GM18858 (cell line): ENCODE measurements at regions not wholly inside any gene's neighbourhood (a gene's known extent, or its start where the extent isn't known, plus 50 kb on each side); places are given as distances from the start of the nearest gene placed in this dataset.
"Not testable (repeated sequence)": the region's sequence is repeated elsewhere in the genome, so short reads cannot be mapped to it uniquely, and the experiment has no call there.

Experiments used
- ATAC-seq: cut with Tn5 transposase; IDR thresholded peaks from one replicate; pipeline ENCODE4 v1.9.1; 2021; ENCODE audit not compliant: unreplicated experiment

GRCh38 chr16:51237861-51238378 is 86.8 kb upstream of the SALL1 start:
- no peak for ATAC-seq

DNA sequence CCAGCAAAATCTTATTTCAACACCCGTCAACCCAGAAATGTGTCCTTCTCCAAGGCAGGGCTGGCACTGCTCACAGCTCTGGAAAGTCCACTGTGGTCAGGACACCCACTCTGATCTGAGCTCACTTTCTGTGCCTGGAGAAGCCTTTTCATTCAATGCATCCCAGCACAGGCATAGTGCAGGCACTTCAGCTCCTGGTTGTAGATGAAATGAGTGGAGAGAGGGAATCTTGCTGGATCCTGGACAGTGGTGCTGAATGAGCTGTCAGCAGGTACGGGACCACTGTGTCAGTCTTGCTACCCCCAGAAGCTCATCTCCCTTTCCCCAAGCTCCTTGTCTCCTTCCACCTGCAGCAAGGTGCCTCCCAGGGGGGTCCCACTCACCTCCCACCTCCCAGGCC is 86.1 kb upstream of the SALL1 start:
- no peak for ATAC-seq

DNA sequence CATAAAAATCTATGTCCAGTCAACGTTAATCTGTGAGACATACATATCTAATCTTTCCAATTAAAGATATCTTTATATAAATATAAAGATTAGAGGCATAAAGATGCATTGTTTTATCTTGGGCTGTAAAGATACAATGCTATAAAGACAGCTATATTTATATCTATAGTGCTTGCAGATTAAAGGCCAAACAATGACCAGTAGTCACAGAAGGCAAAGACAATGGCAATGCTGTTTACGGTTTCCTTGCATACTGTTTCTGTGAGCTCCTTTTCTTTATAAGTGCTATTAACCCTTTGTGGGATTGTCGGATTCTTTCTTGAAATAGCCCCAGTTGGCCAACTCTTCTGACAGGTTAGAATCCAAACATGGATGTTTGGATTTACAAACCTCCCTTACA is 85.5 kb upstream of the SALL1 start:
- no peak for ATAC-seq

GRCh38 chr16:51231702-51232101 is 80.6 kb upstream of the SALL1 start:
- ATAC-seq, result no peak

- ATAC-seq, result not testable (repeated sequence)
These were observed 79.0 kb upstream of the SALL1 start for GRCh38 chr16:51230035-51230434.

DNA sequence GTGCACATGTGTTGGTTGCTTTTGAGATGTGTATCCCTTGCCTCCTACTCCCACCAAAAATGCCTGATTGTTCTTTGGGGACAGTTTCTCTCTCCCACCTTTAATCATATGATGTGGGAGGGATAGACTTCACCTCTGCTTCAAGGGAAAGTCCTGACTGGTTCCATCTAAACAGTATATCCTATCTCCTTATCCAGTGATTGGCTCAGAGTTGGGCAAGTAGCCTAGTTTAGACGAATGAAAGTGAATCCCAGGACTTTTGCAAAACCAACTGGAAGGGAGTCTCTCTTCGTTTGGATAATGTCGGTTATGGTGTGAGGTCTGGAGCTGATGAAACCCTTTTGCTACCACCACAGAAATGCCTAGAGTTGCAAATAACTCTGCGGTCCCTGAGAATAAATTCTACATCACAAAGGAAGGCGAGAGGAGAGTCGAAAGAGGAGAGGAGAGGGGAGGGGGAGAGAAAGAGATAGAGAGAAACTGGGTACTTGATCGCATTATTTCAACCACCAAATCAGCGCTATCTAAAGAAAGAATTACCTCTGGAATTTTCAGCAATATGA is 77.1 kb upstream of the SALL1 start:
- ATAC-seq, result no peak

DNA sequence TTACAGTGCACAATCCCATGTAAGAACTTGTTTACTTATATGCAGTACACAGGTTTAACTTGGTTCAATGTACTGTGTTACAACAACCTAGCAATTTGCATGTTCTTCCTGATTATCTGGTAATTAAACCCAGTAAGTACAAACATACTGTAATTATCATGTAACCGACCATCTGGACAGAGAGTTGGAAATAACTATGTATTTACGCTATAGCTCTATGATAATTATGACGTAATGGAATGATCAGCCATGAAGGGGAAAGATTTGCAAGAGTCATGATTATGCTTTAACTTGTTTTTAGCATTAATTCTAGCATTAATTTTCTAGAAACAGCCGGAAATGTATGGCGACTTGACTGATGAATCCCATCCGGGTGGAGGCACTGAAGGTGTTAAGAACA is 74.8 kb upstream of the SALL1 start:
- no peak for ATAC-seq

DNA sequence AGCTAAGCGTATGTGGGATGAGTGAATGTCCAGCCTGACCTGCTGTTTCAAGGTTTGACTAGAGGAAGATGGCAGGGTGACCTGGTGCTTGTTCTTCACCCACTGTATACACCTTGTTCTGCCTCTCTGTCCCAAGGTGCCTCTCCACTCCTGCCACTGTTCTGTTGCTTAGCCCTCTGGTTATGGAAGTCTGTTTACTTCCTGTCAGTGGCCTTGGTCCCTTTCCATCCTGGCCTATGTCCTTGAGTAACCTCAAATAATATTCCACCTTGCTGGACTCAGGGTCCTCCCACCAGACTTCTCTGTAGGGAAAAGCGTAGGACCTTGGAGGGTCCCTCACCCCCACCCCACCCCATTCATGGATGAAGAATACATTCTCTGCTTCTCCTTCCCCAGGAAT is 73.2 kb upstream of the SALL1 start:
- ATAC-seq, result no peak

- no peak for ATAC-seq
These were observed 70.9 kb upstream of the SALL1 start for GRCh38 chr16:51222016-51222415.

DNA sequence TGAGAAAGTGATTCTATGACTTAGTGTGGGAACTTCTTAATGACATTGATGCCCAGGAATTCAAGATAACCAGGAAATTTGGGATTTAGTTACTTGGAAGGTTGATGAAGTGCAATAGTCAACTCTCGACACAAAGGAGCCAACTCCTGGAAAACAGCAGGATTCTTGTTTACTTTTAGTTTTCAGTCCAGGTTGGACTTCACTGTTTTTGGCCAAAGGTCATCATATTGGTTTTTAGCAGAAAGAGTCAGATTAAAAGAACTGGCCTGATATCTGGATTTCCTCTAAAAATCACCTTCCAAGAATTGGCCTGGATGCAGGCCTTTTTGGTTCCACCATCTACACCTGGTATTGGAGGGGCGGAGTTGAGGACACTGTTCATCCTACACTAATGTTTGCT is 60.1 kb upstream of the SALL1 start:
- ATAC-seq, result no peak

DNA sequence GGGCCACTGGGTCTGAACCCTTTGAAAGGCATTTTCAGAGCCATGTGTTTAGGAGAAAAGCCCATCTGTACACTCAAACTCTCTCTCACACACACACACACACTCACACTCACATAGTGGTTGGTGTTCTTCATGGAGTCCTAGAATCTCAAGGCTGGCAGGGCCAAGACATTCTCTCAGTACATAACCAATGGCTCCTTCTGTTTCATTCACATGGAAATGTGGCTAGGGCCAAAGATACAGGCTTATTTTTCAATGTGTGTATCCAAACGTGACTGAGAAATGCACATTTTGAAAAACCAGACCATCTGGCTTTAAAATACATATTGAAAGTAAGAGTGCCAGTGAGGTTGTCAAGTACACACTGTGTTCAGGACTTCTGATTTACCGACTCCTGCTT is 59.0 kb upstream of the SALL1 start:
- ATAC-seq, result no peak

- ATAC-seq, result no peak
These were observed 50.5 kb upstream of the SALL1 start for GRCh38 chr16:51201604-51202003.
